ENCODE measurements at regions not wholly inside any gene's neighbourhood (a gene's known extent, or its start where the extent isn't known, plus 50 kb on each side); places are given as distances from the start of the nearest gene placed in this dataset.

- no peak for TF ChIP-seq GATA1 (IDR thresholded peaks at IDR 0.05; ENCODE audit: low read depth, low read length)
- no peak for TF ChIP-seq POLR2A (IDR thresholded peaks at IDR 0.05; ENCODE audit: low read length)
Observed at GRCh38 chr13:62206165-62206564, 790.5 kb upstream of the PCDH20 start.
